ENCODE measurements at regions not wholly inside any gene's neighbourhood (a gene's known extent, or its start where the extent isn't known, plus 50 kb on each side); places are given as distances from the start of the nearest gene placed in this dataset.

DNA sequence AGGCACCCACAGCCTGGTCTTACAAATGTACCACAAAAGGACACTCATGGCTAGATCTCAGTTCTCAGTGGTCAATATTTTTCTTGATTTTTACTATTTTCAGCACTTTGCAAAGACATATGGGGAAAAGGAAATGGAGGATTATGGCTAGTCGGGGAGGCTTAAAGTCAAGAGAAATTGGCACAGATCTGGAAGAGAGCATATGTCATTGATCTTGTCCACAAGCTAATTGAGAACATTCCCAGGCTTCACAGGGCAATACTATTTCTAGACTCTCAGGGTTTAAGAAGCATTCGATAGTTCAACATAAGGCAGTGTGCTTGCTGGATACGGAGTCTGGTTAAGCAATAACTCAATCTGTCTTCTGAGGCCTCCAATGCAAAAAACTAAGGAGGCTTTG lies 285.8 kb downstream of the ZNF608 start:
- TF ChIP-seq, protein P1, sequence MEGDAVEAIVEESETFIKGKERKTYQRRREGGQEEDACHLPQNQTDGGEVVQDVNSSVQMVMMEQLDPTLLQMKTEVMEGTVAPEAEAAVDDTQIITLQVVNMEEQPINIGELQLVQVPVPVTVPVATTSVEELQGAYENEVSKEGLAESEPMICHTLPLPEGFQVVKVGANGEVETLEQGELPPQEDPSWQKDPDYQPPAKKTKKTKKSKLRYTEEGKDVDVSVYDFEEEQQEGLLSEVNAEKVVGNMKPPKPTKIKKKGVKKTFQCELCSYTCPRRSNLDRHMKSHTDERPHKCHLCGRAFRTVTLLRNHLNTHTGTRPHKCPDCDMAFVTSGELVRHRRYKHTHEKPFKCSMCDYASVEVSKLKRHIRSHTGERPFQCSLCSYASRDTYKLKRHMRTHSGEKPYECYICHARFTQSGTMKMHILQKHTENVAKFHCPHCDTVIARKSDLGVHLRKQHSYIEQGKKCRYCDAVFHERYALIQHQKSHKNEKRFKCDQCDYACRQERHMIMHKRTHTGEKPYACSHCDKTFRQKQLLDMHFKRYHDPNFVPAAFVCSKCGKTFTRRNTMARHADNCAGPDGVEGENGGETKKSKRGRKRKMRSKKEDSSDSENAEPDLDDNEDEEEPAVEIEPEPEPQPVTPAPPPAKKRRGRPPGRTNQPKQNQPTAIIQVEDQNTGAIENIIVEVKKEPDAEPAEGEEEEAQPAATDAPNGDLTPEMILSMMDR (conservative IDR thresholded peaks at IDR 0.05), result no peak
- no peak for TF ChIP-seq ZFX (IDR thresholded peaks at IDR 0.05)
